Kidney (tissue), 13 donors: ENCODE measurements at regions not wholly inside any gene's neighbourhood (a gene's known extent, or its start where the extent isn't known, plus 50 kb on each side); places are given as distances from the start of the nearest gene placed in this dataset.

Experiments
- DNase-seq, 5 donors: peaks; one replicate each; pipeline ENCODE4 v3.0.0-alpha.2; 2013 to 2020
- FAIRE-seq: peaks from 2 replicates; lab custom pipeline; 2012; peaks lifted over from hg19 to GRCh38; lab: Jason Lieb, UNC
- H3K27ac ChIP-seq, 2 donors: one replicate each; pipeline ENCODE4 v1.7.0; 2013; ENCODE audit warnings: low read depth in 2 of 2, low read length in 2 of 2, inconsistent platforms in 1 of 2
- H3K27me3 ChIP-seq: one replicate; pipeline ENCODE4 v1.7.1; 2013; ENCODE audit warnings: low read length, inconsistent platforms; ENCODE audit not compliant: control insufficient read depth, insufficient read depth
- H3K36me3 ChIP-seq, 3 donors: one replicate each; pipeline versions ENCODE4 v1.7.0 to v1.7.1; 2013; ENCODE audit warnings: low read length in 3 of 3, control low read depth in 1 of 3, inconsistent platforms in 1 of 3; ENCODE audit not compliant: insufficient read depth in 3 of 3, control insufficient read depth in 2 of 3
- H3K4me1 ChIP-seq, 3 donors: one replicate each; pipeline versions ENCODE4 v1.7.0 to v1.7.1; 2013; ENCODE audit warnings: low read length in 3 of 3, inconsistent platforms in 1 of 3, low read depth in 1 of 3; ENCODE audit not compliant: control insufficient read depth in 2 of 3, insufficient read depth in 2 of 3
- H3K4me3 ChIP-seq, 3 donors: one replicate each; pipeline versions ENCODE4 v1.7.0 to v1.8.1; 2013; ENCODE audit warnings: low read length in 3 of 3, control low read depth in 1 of 3, inconsistent platforms in 1 of 3
- H3K9ac ChIP-seq, 3 donors: one replicate each; pipeline versions ENCODE4 v1.7.0 to v1.7.1; 2013; ENCODE audit warnings: low read length in 3 of 3, control low read depth in 1 of 3, inconsistent platforms in 1 of 3
- H3K9me3 ChIP-seq, 3 donors: one replicate each; pipeline versions ENCODE4 v1.7.0 to v1.7.1; 2013; ENCODE audit warnings: low read length in 3 of 3, control low read depth in 1 of 3, inconsistent platforms in 1 of 3; ENCODE audit not compliant: control insufficient read depth in 2 of 3, insufficient read depth in 1 of 3
- CTCF ChIP-seq: IDR thresholded peaks from 3 replicates; pipeline ENCODE4 v1.5.1; 2012; ENCODE audit warnings: mild to moderate bottlenecking, moderate library complexity, borderline replicate concordance; ENCODE audit not compliant: insufficient read depth; ENCODE audit errors: extremely low read depth
- intact Hi-C: fragments of 100-400 bp; cut with DNase I; formaldehyde crosslinking; loops from one replicate; pipeline ENCODE4 v1.11.1; 2022
- donor health status: control.
- donor health status: control.
- donor health status: control.
- donor health status: control.
- donor health status: control.
- donor health status: DM: yes; HTN: yes; CAD: no.
- donor health status: Normal renal cell carcinoma (clear cell type).

DNA sequence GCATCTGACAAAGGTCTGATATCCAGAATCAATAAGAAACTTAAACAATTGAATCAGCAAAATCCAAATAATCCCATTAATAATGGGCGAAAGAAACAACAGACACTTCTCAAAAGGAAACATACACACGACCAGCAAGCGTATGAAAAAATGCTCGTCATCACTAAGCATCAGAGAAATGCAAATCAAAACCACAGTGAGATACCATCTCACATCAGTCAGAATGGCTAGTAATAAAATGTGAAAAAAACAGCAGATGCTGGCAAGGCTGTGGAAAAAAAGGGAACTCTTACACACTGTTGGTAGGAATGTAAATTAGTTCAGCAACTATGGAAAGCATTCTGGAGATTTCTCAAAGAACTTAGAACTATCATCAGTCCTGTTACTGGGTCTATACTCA, 496.7 kb downstream of the SH2D4B start:
- intact Hi-C loops: no loop called here

DNA sequence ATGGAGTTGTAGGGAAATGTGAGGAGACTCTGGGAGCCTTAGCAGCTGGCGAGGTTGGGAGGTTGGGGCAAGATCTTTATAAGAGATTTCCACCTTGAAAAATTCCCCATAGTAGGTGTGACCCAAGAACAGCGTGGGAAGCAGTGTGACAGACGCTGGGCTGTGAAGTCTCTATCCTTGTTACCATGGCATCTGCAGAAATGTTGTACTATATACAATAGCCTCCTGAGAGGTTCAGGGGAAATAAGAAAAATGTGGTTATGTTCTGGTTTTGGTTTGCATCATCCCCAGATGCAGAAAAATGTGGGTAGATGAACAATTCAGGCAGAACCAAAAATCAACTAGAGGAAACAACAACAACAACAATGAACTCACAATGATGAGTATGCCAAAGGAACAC, 498.6 kb downstream of the SH2D4B start:
- Histone ChIP-seq H3K9ac (no peak overlapping the region), H3K27me3 (no peaks in the 10 kb centered on the region), H3K27ac (no peak overlapping the region), H3K4me3 (no peak overlapping the region), H3K4me1 (no peaks in the 10 kb centered on the region), H3K9me3 (peaks cover 0 to 2% (median 0%) of the 10 kb centered on the region in 3 donors), H3K36me3 (no peaks in the 10 kb centered on the region)
- TF ChIP-seq CTCF: no peak
- DNase-seq: no peak
- intact Hi-C loops: no loop called here
- no peak for FAIRE-seq

More for the DNA sequence above, 496.7 kb downstream of the SH2D4B start:
- DNase-seq (no peak), FAIRE-seq (no peak)
- no peaks in the 10 kb centered on the region for H3K4me1 ChIP-seq
- no peak overlapping the region for H3K27ac ChIP-seq
- no peak overlapping the region for H3K9ac ChIP-seq
- TF ChIP-seq CTCF: no peak
- H3K36me3 ChIP-seq: no peaks in the 10 kb centered on the region
- H3K27me3 ChIP-seq: no peaks in the 10 kb centered on the region
- H3K9me3 ChIP-seq: peaks cover 0 to 2% (median 0%) of the 10 kb centered on the region in 3 donors
- H3K4me3 ChIP-seq: no peak overlapping the region

DNA sequence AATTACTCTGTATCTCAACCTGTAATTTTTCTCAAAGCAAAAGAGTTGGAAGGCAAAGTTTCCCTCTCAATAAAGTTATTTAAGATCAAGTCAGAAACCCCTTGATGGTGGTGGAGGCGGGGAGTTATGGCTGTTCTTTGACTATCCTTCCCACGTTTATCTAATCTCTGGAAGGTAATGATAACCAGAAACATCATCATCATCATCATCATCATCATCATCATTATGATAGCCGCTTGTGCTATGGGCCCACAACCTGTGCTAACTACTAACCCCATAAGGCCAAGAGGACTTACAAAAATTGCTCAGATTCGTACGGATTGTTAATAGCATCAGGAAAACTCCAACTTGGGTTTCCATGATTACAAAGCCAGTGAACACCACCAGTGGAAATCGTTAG, 502.3 kb downstream of the SH2D4B start:
- Histone ChIP-seq H3K4me3 (no peak overlapping the region), H3K27ac (no peak overlapping the region), H3K9me3 (peaks cover 0 to 2% (median 0%) of the 10 kb centered on the region in 3 donors), H3K4me1 (no peaks in the 10 kb centered on the region), H3K9ac (no peak overlapping the region), H3K36me3 (no peaks in the 10 kb centered on the region), H3K27me3 (no peaks in the 10 kb centered on the region)
- FAIRE-seq: no peak
- intact Hi-C loops: no loop called here
- no peak for DNase-seq
- no peak for TF ChIP-seq CTCF

- no peak for TF ChIP-seq CTCF
- DNase-seq: peak in 1 of 5 donors; percentile 13
- no peak overlapping the region for H3K4me3 ChIP-seq
- intact Hi-C loops: no loop called here
- peaks cover 0 to 2% (median 0%) of the 10 kb centered on the region in 3 donors for H3K9me3 ChIP-seq
- no peak for FAIRE-seq
- no peaks in the 10 kb centered on the region for H3K27me3 ChIP-seq
- H3K4me1 ChIP-seq: no peaks in the 10 kb centered on the region
- no peak overlapping the region for H3K9ac ChIP-seq
- H3K36me3 ChIP-seq: no peaks in the 10 kb centered on the region
- no peak overlapping the region for H3K27ac ChIP-seq
These were observed 503.2 kb downstream of the SH2D4B start for GRCh38 chr10:81040940-81041339.
